T-helper 1 cell treated with Interleukin-12 subunit alpha and Interleukin-12 subunit beta and Interleukin-4 antibody, amounts not matched to agents 30 ng/mL and 1 ng/mL, for 36 hours (primary cell): ENCODE measurements at regions not wholly inside any gene's neighbourhood (a gene's known extent, or its start where the extent isn't known, plus 50 kb on each side); places are given as distances from the start of the nearest gene placed in this dataset.

Experiments
- intact Hi-C: fragments of 100-400 bp; cut with micrococcal nuclease; formaldehyde crosslinking; loops from one replicate; pipeline ENCODE4 v1.15.1; 2024

DNA sequence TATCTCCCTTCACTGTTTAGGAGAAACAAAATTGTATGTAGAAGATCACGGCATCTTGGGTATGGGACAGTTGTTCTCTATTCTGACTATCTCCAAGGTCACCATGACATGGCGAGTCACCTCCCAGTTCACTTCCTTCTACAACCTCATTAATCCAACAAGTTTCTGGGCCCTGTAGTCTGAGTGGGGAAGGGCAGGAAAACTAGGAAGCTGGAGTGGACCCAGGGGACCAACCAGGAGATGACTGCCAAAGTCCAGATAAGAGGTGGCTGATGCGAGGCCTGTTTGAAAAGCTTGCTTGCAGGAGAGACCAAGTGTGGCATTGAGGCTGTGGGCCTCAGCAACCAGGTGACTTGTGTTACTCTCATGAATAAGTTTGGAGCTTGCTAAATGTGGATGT lies 584.9 kb downstream of the TNS3 start:
- intact Hi-C loops, result no loop called here

DNA sequence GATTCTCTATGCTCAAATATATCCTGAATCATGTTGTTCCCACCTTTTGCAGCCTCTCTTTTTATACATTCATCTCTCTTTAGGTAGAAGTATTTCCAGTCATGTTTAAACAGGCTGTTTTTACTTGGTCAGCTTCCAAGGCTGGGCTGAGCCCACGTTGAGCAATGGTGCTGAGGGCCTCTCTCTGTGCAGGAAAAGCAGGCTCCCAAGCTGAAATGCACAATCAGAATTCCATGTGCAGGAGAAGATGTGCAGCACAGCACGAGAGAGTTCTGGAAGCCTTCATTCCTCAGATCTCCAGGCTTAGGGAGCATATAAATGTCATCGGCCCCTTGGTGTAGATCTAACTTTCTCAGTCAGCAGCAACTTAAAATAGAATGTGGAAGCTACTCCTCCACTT lies 588.5 kb downstream of the TNS3 start:
- intact Hi-C loops, result no loop called here

DNA sequence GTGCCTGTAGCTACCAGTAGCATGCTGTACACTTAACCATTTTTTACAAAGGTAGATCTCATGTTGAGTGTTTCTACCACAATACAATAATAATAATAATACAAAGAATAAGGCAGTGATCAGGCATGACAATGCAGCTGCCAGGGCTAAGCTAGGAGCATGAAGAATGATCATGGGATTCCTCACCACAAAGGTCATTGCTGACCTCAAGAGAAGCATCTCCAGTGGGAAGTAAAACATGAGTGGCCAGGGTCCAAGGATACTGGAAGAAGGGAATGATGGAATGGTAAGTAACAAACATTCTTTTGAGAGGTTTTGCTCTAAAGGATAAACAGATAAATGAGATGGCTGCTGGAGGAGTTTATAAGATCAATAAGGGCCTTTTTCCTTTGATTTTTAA lies 591.1 kb downstream of the TNS3 start:
- intact Hi-C loops, result no loop called here

DNA sequence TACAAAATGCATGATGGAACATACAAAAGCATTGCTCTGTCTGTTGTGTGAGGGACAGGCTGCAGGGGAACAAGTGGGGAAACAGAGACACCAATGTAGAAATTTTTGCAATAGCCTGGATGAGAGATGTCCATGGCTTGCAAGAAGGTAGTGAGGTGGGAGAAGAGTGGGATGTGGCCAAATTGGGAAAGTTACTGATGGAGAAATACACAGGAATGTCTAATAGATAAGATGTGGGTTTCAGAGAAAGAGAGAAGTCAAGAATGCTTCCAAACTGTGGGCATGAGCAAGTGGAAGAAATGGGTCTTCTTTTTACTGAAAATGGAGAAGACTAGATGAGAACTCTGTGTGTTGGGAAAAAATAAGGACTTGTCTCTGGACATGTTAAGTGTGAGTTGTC lies 592.7 kb downstream of the TNS3 start:
- intact Hi-C loops, result no loop called here

DNA sequence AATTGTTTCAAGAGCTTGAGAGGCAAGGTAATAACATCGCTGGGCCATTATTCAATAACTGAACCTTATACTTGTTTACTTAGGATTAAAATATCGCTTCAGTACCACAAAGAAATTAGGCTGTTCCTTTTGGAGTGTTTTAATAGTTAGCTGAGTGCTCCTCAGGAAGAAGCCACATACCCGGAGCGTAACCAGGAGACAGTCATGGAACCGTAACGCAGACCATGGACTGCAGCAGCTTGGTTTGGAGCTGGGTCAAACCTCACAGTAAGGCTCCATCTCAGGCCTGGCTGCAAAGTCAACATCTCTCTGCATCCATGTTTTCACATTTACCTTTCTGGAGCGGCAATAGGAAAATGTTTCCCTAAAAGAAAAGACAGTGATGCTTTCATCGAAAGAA lies 599.0 kb downstream of the TNS3 start:
- intact Hi-C loops, result no loop called here

DNA sequence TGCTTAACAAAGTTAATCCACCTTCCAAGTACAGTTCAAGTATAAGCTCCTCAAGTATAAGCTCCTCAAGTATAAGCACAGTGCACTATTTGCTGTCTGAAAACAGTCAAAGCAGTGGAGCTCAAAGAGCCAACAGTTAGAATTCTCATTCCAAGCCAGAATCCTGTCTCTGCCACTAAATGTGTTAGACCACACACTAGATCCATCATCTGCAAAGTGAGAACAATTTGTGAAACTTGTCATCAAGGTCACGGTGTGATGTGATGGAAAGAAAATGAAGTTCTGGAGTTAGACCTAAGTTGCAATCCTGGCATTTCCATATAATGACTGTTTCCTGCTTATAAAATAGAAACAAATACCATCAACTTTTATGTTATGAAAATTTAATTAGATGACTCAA lies 602.5 kb downstream of the TNS3 start:
- intact Hi-C loops, result no loop called here

DNA sequence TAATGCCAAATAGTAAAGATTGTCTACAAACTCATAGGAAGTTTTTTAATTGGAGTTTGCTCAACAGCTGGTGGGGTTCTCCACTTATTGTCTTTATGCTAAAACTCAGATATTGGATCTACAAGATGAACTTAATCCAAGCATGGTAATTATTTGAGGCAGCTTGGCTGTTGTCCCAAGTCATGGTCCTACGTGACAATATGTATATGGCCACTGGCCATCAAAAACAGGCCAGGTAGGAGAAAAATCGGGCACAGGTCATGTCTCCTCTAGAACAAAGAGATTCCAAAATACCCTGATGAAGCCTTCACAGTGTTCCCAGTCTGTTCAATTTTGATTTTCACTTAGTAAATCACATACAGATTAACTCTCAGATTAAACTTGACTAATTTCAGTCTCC lies 606.4 kb downstream of the TNS3 start:
- intact Hi-C loops, result no loop called here

DNA sequence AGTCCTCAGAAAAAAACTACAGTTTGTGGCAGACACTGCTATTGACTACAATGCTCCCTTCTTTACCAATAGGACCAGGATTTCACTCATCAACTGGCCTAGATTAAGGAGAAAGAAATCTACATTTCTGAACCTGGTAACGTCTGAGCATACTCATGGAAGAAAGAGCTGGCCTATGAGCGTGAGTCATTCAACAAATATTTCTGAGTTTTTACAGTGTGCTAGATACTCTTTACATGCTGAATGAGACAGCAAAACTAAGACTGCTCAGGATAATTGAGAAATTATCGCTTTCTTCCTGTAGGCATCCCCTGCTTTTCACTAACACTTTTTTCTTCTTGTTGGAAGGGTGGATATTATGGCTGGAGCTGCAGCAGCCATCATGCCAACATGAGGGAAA lies 609.7 kb downstream of the TNS3 start:
- intact Hi-C loops, result no loop called here

DNA sequence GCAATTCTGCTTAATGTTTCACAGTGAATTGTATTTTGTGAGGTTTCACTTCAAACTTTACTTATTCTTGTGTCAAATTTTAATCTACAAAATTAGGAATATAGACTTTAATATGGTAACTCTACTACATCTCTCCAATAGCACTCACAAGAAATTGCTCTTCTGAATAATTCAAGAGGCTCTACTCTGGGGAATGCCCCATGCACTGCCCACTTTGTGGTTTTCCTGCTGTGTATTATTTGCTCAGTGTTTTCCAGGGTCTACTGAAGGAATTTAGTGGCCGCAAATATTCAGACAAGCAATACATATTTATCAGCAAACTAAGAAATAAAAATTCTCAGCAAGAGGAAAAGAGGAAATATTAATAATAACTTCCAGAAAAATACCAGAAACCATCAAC lies 611.4 kb downstream of the TNS3 start:
- intact Hi-C loops, result no loop called here

DNA sequence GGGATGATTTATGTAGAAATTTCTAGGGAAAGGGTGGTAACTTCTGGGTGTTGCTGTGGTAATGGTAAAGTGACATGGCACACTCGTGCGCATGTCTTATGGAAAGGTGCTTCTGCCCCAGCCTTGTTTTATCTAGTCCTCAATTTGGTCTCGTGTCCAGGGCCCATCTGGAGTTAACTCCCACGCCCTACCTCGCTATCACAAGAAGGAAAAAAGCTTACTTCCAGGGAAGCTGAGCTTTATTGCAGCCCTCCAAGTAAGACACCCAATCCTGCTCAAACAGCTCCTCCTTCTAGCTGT lies 611.8 kb downstream of the TNS3 start:
- intact Hi-C loops, result no loop called here

DNA sequence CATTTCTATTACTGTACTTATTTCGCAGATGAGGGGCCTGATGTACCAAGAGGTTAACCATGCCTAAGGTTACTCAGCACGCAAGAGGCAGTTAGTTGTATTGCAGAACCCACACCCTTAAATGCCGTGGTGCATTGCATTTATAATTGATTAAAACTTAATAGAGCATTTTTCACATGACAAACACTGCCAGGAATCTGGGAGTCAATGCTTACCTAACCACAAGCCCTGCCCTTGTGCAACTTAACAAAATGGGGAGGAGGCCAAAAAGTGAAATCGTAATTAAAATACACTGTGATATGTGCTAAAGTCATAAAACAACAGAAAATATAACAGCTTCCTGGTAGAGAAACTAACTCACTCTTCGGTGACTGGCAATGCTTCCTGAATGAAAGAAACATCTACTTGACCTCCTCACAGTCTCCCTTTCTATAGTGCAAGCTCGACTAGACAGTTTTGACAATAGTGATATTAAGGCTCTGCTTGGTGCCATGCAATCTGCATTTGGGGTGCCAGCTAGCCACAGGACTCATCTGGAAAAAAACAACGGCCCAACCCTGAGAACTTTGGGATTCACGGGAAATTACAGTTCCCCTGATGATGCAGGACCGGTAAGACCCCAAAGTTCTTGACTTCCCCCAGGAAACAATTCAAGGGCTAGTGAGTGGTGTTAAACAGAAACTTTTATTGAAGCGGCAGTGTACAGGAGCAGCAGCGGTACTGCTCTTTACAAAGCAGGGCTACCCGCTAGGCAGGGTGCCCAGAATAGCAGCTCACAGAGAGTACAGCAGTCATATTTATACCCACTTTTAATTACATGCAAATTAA lies 612.4 kb downstream of the TNS3 start:
- intact Hi-C loops, result no loop called here

DNA sequence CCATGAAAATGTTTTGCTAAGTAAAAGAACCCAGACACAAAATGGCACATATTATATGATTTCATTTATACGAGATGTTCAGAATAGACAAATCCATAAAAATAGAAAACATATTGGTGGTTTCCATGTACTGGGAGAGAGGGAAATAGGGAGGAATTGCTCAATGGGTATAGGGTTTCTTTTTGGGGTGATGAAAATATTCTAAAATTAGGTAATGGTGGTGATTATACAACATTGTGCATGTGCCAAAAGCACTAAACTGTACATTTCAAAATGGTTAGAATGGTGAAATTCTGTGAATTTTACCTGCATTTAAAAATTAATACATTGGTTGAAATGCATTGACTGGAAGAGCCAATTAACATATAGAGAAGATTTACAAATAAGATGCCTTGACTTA lies 613.9 kb downstream of the TNS3 start:
- intact Hi-C loops, result no loop called here

DNA sequence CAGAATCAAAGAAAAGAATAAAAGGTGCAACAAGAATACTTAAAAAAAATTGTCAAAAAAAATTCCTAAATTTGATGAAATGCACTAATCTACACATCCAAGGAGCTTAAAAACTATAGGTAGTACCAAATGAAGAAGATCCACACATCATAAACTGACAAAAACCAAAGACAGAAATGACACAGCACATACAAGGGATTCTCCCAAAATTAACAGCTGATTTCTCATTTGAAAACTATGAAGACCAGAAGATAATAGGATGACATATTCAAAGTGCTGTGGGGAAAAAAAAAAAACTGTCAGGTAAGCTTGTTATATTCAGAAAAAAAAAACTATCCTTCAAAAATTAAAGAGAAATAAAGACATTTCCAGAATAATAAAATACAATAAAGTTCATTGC lies 618.2 kb downstream of the TNS3 start:
- intact Hi-C loops, result no loop called here

DNA sequence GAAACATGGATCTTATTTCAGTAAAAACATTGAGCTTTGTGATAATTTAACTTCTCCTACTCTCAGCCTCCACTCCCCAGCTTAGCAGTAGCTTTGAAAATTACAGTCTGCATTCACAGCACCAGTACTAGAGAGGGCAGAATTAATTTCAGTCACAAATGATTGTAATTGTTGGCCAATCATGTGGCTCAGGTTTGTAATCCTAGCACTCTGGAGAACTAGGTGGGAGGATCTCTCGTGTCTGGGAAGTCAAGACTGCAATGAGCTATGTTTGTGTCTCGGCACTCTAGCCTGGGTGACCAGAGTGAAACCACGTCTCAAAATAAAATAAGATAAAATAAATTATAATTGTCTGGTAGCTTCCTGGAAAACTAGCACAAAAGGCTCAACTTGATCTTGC lies 620.9 kb downstream of the TNS3 start:
- intact Hi-C loops, result no loop called here

DNA sequence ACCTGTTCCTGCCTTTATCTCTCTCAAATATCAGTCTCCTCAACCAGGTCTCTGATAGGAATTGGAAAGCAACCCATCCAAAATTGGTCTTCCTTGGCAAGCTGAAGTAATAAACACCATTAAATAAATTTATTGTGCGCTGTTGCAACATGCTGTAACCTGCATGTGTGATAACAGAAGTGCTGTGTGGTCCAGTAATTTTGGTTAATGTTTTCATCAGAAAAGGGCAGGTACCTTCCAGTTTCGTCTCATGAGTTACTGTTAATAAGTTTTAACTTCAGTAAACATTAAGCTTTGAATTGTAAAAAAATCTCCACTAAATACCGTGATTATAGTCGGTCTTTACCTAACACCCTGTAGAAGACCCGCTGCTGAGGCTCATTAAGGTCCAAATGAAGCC lies 624.7 kb downstream of the TNS3 start:
- intact Hi-C loops, result no loop called here

DNA sequence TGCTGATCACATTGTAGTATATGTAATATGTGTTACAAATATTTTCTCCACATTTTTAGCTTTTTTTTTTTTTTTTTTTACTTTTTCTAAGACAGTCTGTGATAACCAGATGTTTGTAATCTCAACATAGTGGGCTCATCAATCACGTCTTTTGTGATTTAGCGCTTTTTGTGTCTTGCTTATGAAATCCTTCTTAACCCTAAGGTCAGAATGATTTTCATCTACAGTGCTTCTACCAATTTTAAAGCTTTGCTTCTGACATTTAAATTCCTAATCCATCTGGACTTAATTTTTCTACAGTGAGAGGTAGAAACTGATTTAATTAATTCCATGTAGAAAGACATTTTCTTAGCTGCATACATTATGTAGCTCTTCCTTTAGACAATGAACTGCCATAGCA lies 626.4 kb downstream of the TNS3 start:
- intact Hi-C loops, result no loop called here

DNA sequence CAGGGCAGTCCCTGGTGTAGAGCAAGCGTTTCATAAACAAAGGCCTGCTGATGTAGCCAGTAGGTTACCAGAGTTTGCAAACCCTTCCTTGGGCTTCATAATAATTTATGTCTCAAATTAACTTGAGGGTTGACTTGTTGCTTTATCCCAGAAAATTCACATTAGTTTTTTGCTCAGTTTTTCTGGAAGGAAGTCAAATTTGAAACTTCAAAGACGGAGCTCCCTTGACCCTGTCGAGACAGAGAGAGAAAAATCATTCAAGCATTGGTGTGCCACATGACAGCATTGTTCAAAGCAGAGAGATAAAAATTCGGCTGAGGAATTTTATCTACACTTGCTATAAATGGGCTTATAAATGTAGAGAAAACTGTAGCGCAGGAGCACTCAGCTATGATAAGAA lies 627.7 kb downstream of the TNS3 start:
- intact Hi-C loops, result no loop called here

DNA sequence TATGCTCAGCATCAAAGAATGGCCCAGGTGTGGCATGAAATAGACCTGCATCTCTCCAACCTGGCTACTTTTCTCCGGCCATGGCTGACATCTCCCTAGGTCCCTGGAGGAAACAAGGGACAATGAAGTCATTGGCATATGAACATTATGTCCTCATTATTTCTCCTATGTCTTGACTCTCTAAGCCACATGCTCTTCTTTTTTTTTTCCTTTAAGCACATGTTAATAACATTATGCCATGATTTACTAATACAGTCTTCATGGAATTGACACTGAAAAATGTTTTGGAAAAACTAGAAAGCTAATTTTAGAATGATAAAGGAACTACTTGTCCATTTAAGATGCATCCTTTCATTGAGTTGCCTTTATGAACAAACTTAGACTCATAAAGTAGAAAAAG lies 628.9 kb downstream of the TNS3 start:
- intact Hi-C loops, result no loop called here

DNA sequence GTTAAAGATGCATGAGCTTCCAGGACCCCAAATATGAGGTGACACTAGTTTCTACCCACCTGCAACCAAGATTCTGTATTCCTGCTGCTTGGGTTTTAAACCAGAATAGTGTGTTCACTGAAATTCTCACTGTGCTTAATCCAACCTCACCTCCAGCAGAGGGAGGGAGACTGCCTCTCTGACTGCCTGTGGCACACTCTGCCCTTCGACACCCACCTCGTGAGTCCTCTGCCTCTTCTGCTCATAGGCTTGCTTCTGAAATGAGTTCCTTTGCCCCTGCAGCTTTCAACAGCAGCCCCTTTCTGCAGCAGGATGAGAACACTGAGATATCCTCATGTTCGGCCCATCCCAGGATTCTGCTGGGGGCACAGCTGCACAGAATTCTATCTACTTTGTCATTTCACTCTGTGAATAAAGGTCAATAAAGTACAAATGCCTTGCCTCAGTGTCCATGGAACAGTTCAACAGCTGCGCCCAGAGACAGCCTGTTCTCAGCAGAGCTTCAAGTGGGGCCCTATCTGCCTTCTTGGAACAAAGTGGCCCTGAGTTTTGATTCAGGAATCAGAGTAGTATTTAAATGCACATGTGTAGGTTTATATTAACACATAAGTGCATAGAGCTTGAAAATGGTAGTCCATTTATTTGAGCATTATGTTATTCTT lies 632.5 kb downstream of the TNS3 start:
- intact Hi-C loops, result no loop called here

DNA sequence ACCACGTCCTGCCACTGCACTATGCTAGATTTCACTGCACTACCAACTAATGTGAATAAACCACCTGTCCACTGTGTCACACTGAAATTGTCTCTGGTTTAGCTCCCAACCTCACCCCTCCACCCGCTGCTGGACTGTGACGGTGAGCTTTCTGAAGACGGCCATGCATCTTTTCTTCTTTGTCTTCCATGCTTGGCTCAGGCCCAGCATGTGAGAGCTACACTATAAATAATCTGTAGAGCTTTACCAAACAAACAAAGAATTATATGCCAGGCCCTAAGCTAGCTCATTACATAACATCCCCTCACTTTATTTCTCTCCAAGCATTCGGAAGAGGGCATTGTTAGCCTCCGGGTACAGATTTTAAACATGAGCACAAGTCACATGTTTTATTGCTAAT lies 633.2 kb downstream of the TNS3 start:
- intact Hi-C loops, result no loop called here

DNA sequence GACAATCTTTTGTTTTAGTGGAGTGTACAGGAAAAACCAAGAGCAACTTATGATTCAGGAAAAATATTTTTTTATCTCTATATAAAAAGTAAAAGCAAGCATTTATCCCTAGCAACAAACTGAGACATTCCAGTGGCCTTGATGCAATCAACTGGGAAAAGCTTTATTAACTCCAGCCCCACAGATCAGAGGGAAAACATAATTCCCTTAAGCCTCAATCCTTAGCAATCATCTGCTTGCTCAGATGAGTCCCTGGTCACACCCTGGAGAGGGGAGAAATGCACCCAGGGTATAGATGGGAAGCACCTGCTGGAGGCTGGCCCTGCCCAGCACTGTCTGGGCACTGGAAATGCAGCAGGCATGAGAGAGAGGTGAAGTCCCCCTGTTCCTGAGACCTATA lies 636.6 kb downstream of the TNS3 start:
- intact Hi-C loops, result no loop called here

DNA sequence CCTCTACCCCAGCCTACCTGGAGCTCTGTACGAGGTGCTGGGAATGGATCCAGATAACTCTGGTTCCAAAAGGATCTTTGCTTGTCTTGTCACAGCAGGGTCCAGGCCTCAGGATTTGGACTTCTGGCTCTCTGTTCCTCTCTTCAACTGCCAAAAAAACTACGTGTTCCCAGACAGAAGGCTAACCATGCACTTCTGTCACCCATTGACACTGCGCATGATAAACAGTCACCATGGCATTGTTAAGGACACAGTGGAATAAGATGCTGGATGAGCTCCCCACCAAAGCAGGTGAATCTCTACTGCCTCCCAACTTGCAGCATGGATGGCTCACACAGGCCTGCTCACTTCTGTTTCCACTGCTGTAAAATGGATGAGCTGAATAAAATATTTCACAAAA lies 637.9 kb downstream of the TNS3 start:
- intact Hi-C loops, result no loop called here

DNA sequence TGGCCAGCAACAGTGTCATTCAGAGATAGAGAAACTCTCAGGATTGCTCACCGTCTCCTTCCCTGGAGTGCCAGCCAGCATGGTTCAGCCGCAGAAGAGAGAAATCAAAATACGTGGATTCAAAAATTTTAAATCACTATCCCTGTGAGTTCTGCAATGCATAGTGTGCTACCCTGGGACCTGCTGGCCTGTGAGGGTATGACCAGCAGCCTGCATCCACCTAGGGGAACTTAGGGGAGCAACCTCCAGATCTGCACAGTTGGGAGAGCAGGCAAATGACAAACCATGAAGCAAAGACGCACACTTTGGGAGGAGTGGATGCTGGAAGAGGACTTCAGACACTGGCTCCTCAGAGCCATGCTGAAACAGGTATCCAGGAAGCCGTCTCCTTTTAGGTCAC lies 639.3 kb downstream of the TNS3 start:
- intact Hi-C loops, result no loop called here

DNA sequence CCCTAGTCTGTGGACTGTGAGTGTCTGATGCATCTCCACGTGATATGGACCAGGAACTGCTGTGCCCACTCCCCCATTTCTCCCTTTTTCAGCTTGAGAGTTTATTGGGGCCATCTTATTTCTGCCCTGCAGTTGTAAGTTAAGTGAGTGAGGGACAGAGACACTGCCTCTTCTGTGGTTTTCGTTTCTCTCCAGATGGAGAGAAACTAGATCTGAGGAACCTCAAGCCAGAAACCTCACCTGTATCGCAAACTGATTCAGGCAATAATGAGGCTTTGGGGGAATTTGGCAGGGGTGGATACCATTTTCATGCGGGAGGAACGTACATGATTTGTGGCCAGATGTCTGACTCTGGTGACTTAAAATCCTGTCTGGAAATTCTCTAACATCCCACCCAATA lies 641.7 kb downstream of the TNS3 start:
- intact Hi-C loops, result no loop called here
